Dendritic cell treated with granulocyte-macrophage colony-stimulating factor and Interleukin-4, amounts not matched to agents 40 ng/mL and 50 ng/mL, for 4 days (primary cell): ENCODE measurements at regions not wholly inside any gene's neighbourhood (a gene's known extent, or its start where the extent isn't known, plus 50 kb on each side); places are given as distances from the start of the nearest gene placed in this dataset.

Source experiments
- H3K27ac Mint-ChIP-seq: one replicate; pipeline ENCODE4 v1.8.0; 2022; ENCODE audit warnings: mild to moderate bottlenecking, mixed read lengths
- H3K27me3 Mint-ChIP-seq: one replicate; pipeline ENCODE4 v1.8.0; 2022; ENCODE audit warnings: mild to moderate bottlenecking, mixed read lengths
- H3K36me3 Mint-ChIP-seq: one replicate; pipeline ENCODE4 v1.8.0; 2022; ENCODE audit warnings: low read depth, mixed read lengths
- H3K4me1 Mint-ChIP-seq: one replicate; pipeline ENCODE4 v1.8.0; 2022; ENCODE audit warnings: low read depth, mixed read lengths
- H3K4me3 Mint-ChIP-seq: one replicate; pipeline ENCODE4 v1.8.0; 2022; ENCODE audit warnings: mild to moderate bottlenecking, moderate library complexity, mixed read lengths
- H3K9me3 Mint-ChIP-seq: one replicate; pipeline ENCODE4 v1.8.0; 2022; ENCODE audit warnings: mixed read lengths
- intact Hi-C: fragments of 100-400 bp; cut with micrococcal nuclease; formaldehyde crosslinking; loops from one replicate; pipeline ENCODE4 v1.15.0; 2022

GRCh38 chr1:94726981-94727685 is 93.0 kb upstream of the SLC44A3 start:
- H3K27ac Mint-ChIP-seq, result no peak overlapping the region
- H3K4me1 Mint-ChIP-seq, result peaks cover 43% of the 10 kb centered on the region
- intact Hi-C loops, result no loop called here
- no peak overlapping the region for H3K4me3 Mint-ChIP-seq
- no peaks in the 10 kb centered on the region for H3K36me3 Mint-ChIP-seq
- H3K27me3 Mint-ChIP-seq, result peaks cover 2% of the 10 kb centered on the region
- H3K9me3 Mint-ChIP-seq, result no peaks in the 10 kb centered on the region

- peaks cover 44% of the 10 kb centered on the region for H3K4me1 Mint-ChIP-seq
- no peak overlapping the region for H3K27ac Mint-ChIP-seq
- H3K9me3 Mint-ChIP-seq, result no peaks in the 10 kb centered on the region
- intact Hi-C loops, result no loop called here
- H3K36me3 Mint-ChIP-seq, result no peaks in the 10 kb centered on the region
- no peak overlapping the region for H3K4me3 Mint-ChIP-seq
- H3K27me3 Mint-ChIP-seq, result peaks cover 2% of the 10 kb centered on the region
These were observed 94.6 kb upstream of the SLC44A3 start for GRCh38 chr1:94725566-94725965.

DNA sequence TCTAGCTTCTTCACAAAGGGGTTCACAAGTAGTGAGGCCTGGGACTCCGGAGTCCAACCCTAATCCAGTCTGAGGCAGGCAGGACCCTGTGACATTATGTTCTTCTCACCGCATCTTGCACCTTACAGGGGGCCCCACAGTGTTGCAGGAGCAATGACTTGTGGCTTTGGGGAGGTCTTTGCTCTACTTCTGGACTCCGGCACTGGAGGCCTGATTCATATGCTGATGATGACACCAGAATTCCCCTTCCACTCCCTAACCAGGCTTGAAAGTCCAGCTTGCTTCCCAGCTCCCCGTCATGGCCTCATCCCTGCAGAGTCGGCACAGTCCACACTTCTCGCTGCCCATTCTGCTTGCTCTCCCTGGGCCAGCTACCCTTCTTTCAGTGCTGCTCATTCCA is 96.3 kb upstream of the SLC44A3 start:
- Mint-ChIP-seq H3K27me3 (peaks cover 2% of the 10 kb centered on the region), H3K9me3 (no peaks in the 10 kb centered on the region), H3K27ac (peak overlapping the region; percentile 33), H3K4me1 (peaks cover 61% of the 10 kb centered on the region), H3K4me3 (no peak overlapping the region), H3K36me3 (no peaks in the 10 kb centered on the region)
- intact Hi-C loops, result no loop called here

GRCh38 chr1:94723463-94723862 is 96.7 kb upstream of the SLC44A3 start:
- no peaks in the 10 kb centered on the region for H3K36me3 Mint-ChIP-seq
- no peaks in the 10 kb centered on the region for H3K9me3 Mint-ChIP-seq
- H3K4me1 Mint-ChIP-seq, result peaks cover 64% of the 10 kb centered on the region
- peaks cover 2% of the 10 kb centered on the region for H3K27me3 Mint-ChIP-seq
- H3K27ac Mint-ChIP-seq, result no peak overlapping the region
- intact Hi-C loops, result no loop called here
- H3K4me3 Mint-ChIP-seq, result no peak overlapping the region

DNA sequence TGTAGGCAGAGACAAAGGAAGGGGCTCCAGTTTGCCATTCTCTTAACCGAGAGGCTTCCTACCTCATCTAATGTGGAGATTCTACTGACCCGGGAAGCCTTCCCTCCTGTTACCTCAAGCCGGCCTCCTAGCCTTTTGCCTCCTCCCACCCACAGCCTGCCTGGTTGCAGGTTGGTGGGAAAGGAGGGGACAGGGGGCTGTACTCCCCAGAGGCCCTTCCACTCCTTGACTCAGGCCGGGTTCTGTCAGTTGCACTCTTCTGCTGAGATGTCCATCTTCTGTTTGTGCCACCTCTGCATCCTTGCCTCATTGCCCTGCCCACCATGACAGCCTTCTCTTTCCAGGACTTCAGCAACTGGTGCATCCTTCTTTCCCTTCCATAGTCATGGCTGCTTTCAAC is 98.0 kb upstream of the SLC44A3 start:
- no peak overlapping the region for H3K4me3 Mint-ChIP-seq
- H3K36me3 Mint-ChIP-seq, result no peaks in the 10 kb centered on the region
- no peaks in the 10 kb centered on the region for H3K9me3 Mint-ChIP-seq
- H3K4me1 Mint-ChIP-seq, result peaks cover 60% of the 10 kb centered on the region
- intact Hi-C loops, result no loop called here
- H3K27me3 Mint-ChIP-seq, result peaks cover 2% of the 10 kb centered on the region
- H3K27ac Mint-ChIP-seq, result no peak overlapping the region

DNA sequence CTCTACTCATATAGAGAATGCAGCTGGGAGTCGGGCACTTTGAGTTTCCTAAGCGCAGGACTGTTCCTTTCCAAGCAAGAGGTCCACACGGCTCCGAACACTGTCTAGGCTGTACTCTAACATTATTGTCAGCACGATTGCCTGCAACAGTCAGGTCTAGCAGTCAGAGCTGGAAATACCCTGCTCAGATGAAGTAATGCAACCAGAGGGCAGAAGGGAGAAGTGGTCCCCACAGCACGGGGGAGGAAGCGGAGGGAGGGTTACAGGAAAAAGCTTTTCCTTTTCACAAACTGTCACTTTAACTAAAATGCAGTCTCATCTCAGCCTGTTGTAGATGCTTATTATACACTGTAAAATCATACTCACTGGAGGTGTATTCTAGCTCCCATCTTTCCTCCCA is 98.9 kb upstream of the SLC44A3 start:
- no peaks in the 10 kb centered on the region for H3K36me3 Mint-ChIP-seq
- H3K9me3 Mint-ChIP-seq, result no peaks in the 10 kb centered on the region
- intact Hi-C loops, result no loop called here
- H3K27ac Mint-ChIP-seq, result peak overlapping the region; percentile 81
- H3K4me1 Mint-ChIP-seq, result peaks cover 68% of the 10 kb centered on the region
- H3K4me3 Mint-ChIP-seq, result no peak overlapping the region
- H3K27me3 Mint-ChIP-seq, result peaks cover 2% of the 10 kb centered on the region

DNA sequence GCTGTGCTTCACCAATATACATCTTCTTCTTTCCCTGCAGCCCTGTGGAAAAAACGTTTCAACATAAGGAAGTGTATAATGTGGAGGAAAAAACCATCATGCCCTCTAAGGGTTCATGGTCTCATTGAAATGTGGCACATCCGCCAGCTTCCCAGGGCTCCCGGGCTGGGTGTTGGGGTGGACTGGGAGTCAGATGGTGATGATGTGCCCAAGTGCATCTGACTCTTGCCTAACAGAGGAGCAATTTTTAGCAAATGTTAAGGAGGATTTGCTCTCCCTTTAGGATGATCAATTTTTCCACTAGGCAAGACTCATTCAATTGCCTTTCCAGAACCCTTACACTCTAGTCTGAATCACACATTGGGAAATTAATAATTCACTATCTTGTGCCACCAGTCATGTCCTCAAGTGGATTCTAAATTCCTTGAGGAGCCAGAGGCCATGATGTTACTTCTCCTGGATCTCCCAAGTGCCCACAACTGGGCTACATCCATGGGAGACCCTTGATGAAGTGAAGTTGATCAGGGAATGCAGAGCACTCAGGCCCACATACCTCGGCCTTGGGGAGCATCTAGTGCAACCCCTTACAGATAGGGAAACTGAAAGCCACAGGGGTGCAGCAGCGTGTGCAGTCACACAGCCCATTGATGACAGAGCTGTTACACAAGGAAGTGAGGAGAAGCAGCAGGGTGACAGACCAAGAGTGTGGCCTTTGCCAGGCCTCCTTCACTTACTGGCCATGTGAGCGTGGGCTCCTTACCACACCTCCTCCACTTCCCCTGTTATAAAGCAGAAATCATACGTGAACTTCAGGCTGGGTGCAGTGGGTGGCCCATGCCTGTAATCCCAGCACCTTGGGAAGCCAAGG is 100.0 kb upstream of the SLC44A3 start:
- Mint-ChIP-seq H3K27ac (peak overlapping the region; percentile 81), H3K4me1 (peaks cover 68% of the 10 kb centered on the region), H3K36me3 (no peaks in the 10 kb centered on the region), H3K4me3 (no peak overlapping the region), H3K27me3 (peaks cover 2% of the 10 kb centered on the region), H3K9me3 (no peaks in the 10 kb centered on the region)
- intact Hi-C loops, result no loop called here

GRCh38 chr1:94716965-94717364 is 103.2 kb upstream of the SLC44A3 start:
- H3K27ac Mint-ChIP-seq, result no peak overlapping the region
- no peak overlapping the region for H3K4me3 Mint-ChIP-seq
- H3K4me1 Mint-ChIP-seq, result peaks cover 69% of the 10 kb centered on the region
- intact Hi-C loops, result no loop called here
- no peaks in the 10 kb centered on the region for H3K9me3 Mint-ChIP-seq
- no peaks in the 10 kb centered on the region for H3K36me3 Mint-ChIP-seq
- no peaks in the 10 kb centered on the region for H3K27me3 Mint-ChIP-seq

DNA sequence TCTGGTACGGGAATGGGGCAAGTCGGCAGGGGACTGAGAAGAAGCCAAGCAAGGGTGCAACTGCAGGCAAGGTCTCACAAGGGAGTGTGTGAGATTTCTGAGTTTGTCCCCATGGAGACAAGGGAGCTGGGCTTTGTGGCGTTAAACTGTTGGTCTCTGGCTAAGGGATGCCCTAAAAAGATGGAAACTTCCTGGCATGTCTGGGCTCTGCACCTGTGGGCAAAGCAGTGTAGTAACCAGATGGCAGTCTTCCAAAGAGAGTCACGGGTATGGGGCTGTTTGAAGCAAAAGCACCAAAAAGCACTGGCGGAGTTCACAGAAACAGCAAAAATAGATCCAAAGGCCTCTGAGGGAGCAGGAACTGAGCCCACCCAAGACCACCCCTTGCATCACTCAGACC is 104.8 kb upstream of the SLC44A3 start:
- Mint-ChIP-seq H3K36me3 (no peaks in the 10 kb centered on the region), H3K27me3 (no peaks in the 10 kb centered on the region), H3K4me1 (peaks cover 74% of the 10 kb centered on the region), H3K27ac (no peak overlapping the region), H3K4me3 (no peak overlapping the region), H3K9me3 (no peaks in the 10 kb centered on the region)
- intact Hi-C loops, result no loop called here

DNA sequence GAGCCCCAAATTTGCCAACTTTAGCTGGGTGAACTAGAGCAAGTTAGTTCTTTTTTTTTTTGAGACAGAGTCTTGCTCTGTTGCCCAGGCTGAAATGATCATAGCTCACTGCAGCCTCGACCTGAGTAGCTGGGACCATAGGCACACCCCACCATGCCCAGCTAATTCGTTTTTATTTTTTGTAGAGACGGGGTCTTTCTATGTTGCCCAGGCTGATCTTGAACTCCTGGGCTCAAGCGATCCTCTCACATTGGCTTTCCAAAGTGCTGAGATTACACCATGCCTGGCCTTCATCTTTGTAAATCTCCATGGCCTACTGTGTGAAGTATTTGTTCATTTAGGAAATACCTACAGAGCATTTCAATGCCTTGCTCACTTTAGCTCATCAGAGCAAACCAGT is 105.6 kb upstream of the SLC44A3 start:
- no peak overlapping the region for H3K4me3 Mint-ChIP-seq
- no peaks in the 10 kb centered on the region for H3K27me3 Mint-ChIP-seq
- H3K27ac Mint-ChIP-seq, result peak overlapping the region; percentile 56
- no peaks in the 10 kb centered on the region for H3K9me3 Mint-ChIP-seq
- intact Hi-C loops, result no loop called here
- no peaks in the 10 kb centered on the region for H3K36me3 Mint-ChIP-seq
- H3K4me1 Mint-ChIP-seq, result peaks cover 66% of the 10 kb centered on the region

DNA sequence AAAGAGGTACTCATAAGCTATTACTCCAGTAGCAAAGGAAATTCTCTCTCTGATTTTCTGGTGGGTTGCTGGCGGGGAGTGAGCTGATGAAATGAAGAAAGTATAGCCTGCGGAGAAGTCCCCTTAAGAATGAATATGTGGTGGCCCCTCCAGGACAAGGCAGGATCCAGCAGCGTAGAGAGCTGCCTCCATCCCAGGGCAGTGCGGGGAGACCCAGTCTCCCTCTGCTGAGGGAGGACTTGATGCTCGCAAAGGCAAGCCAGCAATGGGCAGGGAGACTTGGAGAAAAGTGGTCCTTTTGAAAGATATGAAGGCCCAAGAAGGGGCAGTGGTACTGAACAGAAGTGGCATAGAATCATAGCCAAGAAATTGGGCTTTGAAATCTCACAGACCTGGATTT is 106.0 kb upstream of the SLC44A3 start:
- peaks cover 2% of the 10 kb centered on the region for H3K27me3 Mint-ChIP-seq
- intact Hi-C loops, result no loop called here
- H3K9me3 Mint-ChIP-seq, result no peaks in the 10 kb centered on the region
- no peaks in the 10 kb centered on the region for H3K36me3 Mint-ChIP-seq
- H3K4me3 Mint-ChIP-seq, result no peak overlapping the region
- H3K27ac Mint-ChIP-seq, result peak overlapping the region; percentile 56
- H3K4me1 Mint-ChIP-seq, result peaks cover 62% of the 10 kb centered on the region

DNA sequence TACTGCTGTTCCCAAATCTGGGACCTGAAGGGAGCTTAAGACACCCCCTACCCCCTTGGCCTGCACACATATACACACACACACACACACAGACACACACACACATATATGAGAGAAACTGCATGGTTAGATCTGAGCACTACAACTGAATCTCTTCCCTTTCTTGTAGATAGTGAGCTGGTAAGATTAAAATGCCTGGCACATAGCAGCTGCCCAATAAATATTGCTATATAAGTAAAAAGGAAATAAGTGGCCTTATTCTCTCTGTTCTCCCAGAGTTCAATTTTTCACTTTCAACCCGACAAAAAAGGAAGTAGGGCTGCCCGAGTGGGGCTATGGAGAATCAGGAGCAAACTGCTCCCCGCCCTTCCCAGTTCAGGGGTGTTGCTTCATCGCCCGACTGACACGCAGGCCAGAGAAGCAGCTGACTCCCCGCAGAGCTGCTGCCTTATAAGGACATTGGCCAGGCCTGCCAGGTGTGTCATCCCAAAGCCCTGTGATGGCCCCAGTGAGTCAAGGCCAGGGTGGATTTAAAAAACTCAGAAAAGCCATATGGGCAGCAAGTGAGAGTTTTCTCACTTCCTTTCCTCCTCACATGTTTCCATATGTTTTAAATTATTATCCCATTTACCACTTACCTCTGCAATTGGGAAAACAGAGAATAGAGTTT is 106.5 kb upstream of the SLC44A3 start:
- peaks cover 60% of the 10 kb centered on the region for H3K4me1 Mint-ChIP-seq
- H3K36me3 Mint-ChIP-seq, result no peaks in the 10 kb centered on the region
- peak overlapping the region; percentile 56 for H3K27ac Mint-ChIP-seq
- peaks cover 2% of the 10 kb centered on the region for H3K27me3 Mint-ChIP-seq
- no peak overlapping the region for H3K4me3 Mint-ChIP-seq
- no peaks in the 10 kb centered on the region for H3K9me3 Mint-ChIP-seq
- intact Hi-C loops, result no loop called here

GRCh38 chr1:94709891-94710581 is 110.1 kb upstream of the SLC44A3 start:
- no peaks in the 10 kb centered on the region for H3K9me3 Mint-ChIP-seq
- H3K27ac Mint-ChIP-seq, result no peak overlapping the region
- no peaks in the 10 kb centered on the region for H3K36me3 Mint-ChIP-seq
- intact Hi-C loops, result no loop called here
- H3K27me3 Mint-ChIP-seq, result peaks cover 2% of the 10 kb centered on the region
- H3K4me3 Mint-ChIP-seq, result no peak overlapping the region
- peaks cover 56% of the 10 kb centered on the region for H3K4me1 Mint-ChIP-seq

GRCh38 chr1:94708811-94709210 is 111.3 kb upstream of the SLC44A3 start:
- peaks cover 48% of the 10 kb centered on the region for H3K4me1 Mint-ChIP-seq
- H3K27ac Mint-ChIP-seq, result no peak overlapping the region
- no peak overlapping the region for H3K4me3 Mint-ChIP-seq

More at GRCh38 chr1:94708811-94709210, 111.3 kb upstream of the SLC44A3 start:
- no peaks in the 10 kb centered on the region for H3K9me3 Mint-ChIP-seq
- H3K27me3 Mint-ChIP-seq, result peaks cover 2% of the 10 kb centered on the region
- intact Hi-C loops, result no loop called here
- H3K36me3 Mint-ChIP-seq, result no peaks in the 10 kb centered on the region
